ENCODE measurements at regions not wholly inside any gene's neighbourhood (a gene's known extent, or its start where the extent isn't known, plus 50 kb on each side); places are given as distances from the start of the nearest gene placed in this dataset.

- Mint-ChIP-seq H3K27me3 (ENCODE audit: unreplicated experiment) (peaks cover 2% of the 10 kb centered on the region), H3K9me3 (ENCODE audit: unreplicated experiment) (no peaks in the 10 kb centered on the region), H3K4me3 (ENCODE audit: unreplicated experiment) (no peak overlapping the region), H3K27ac (ENCODE audit: unreplicated experiment) (no peak overlapping the region), H3K4me1 (ENCODE audit: unreplicated experiment) (no peaks in the 10 kb centered on the region), H3K36me3 (ENCODE audit: low read depth, unreplicated experiment) (no peaks in the 10 kb centered on the region)
- no peak for DNase-seq (ENCODE audit: low spot score)
- TF ChIP-seq, protein P1, sequence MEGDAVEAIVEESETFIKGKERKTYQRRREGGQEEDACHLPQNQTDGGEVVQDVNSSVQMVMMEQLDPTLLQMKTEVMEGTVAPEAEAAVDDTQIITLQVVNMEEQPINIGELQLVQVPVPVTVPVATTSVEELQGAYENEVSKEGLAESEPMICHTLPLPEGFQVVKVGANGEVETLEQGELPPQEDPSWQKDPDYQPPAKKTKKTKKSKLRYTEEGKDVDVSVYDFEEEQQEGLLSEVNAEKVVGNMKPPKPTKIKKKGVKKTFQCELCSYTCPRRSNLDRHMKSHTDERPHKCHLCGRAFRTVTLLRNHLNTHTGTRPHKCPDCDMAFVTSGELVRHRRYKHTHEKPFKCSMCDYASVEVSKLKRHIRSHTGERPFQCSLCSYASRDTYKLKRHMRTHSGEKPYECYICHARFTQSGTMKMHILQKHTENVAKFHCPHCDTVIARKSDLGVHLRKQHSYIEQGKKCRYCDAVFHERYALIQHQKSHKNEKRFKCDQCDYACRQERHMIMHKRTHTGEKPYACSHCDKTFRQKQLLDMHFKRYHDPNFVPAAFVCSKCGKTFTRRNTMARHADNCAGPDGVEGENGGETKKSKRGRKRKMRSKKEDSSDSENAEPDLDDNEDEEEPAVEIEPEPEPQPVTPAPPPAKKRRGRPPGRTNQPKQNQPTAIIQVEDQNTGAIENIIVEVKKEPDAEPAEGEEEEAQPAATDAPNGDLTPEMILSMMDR (IDR thresholded peaks at IDR 0.05; ENCODE audit: unreplicated experiment), result no peak
Observed at GRCh38 chrX:145694048-145694447, 123.6 kb upstream of the SLITRK2 start.

GRCh38 chrX:145715641-145716138 lies 101.9 kb upstream of the SLITRK2 start:
- Mint-ChIP-seq H3K9me3 (ENCODE audit: unreplicated experiment) (no peaks in the 10 kb centered on the region), H3K27ac (ENCODE audit: unreplicated experiment) (no peak overlapping the region), H3K36me3 (ENCODE audit: low read depth, unreplicated experiment) (no peaks in the 10 kb centered on the region), H3K4me3 (ENCODE audit: unreplicated experiment) (no peak overlapping the region), H3K27me3 (ENCODE audit: unreplicated experiment) (no peaks in the 10 kb centered on the region), H3K4me1 (ENCODE audit: unreplicated experiment) (no peaks in the 10 kb centered on the region)
- TF ChIP-seq, protein P1 (IDR thresholded peaks at IDR 0.05; ENCODE audit: unreplicated experiment), result no peak
- no peak for DNase-seq (ENCODE audit: low spot score)

GRCh38 chrX:145716226-145716625 lies 101.4 kb upstream of the SLITRK2 start:
- Mint-ChIP-seq H3K4me3 (ENCODE audit: unreplicated experiment) (no peak overlapping the region), H3K9me3 (ENCODE audit: unreplicated experiment) (no peaks in the 10 kb centered on the region), H3K4me1 (ENCODE audit: unreplicated experiment) (no peaks in the 10 kb centered on the region), H3K27ac (ENCODE audit: unreplicated experiment) (no peak overlapping the region), H3K36me3 (ENCODE audit: low read depth, unreplicated experiment) (no peaks in the 10 kb centered on the region), H3K27me3 (ENCODE audit: unreplicated experiment) (no peaks in the 10 kb centered on the region)
- TF ChIP-seq, protein P1 (IDR thresholded peaks at IDR 0.05; ENCODE audit: unreplicated experiment), result no peak
- no peak for DNase-seq (ENCODE audit: low spot score)

DNA sequence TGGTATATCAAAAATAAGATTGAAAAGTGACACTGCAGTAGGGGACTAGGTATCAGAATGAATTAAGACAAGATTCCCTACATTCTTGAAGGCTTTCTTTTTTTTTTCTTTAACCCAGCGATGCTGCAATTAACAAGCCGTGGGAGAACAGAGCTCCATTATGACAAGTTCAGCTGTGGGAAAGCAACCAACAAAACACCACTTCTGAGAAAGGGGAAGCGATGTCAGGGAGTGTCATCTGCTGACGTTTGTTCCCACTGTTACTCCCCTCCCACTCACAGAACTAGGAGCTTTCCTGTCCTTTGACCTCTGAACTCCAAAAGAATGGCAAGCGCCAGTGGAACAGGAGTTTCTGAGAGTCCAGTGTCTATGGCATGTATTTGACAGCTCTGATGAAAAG lies 90.2 kb upstream of the SLITRK2 start:
- H3K27me3 Mint-ChIP-seq (ENCODE audit: unreplicated experiment), result peaks cover 1% of the 10 kb centered on the region

GRCh38 chrX:145729635-145730034 lies 88.0 kb upstream of the SLITRK2 start:
- DNase-seq (ENCODE audit: low spot score), result no peak
- TF ChIP-seq, protein P1 (IDR thresholded peaks at IDR 0.05; ENCODE audit: unreplicated experiment), result no peak
- no peaks in the 10 kb centered on the region for H3K36me3 Mint-ChIP-seq (ENCODE audit: low read depth, unreplicated experiment)
- H3K9me3 Mint-ChIP-seq (ENCODE audit: unreplicated experiment), result no peaks in the 10 kb centered on the region
- no peak overlapping the region for H3K27ac Mint-ChIP-seq (ENCODE audit: unreplicated experiment)
- no peak overlapping the region for H3K4me3 Mint-ChIP-seq (ENCODE audit: unreplicated experiment)
- H3K4me1 Mint-ChIP-seq (ENCODE audit: unreplicated experiment), result no peaks in the 10 kb centered on the region
- H3K27me3 Mint-ChIP-seq (ENCODE audit: unreplicated experiment), result peaks cover 1% of the 10 kb centered on the region

More for the DNA sequence above, 90.2 kb upstream of the SLITRK2 start:
- TF ChIP-seq, protein P1 (IDR thresholded peaks at IDR 0.05; ENCODE audit: unreplicated experiment), result no peak
- Mint-ChIP-seq H3K27ac (ENCODE audit: unreplicated experiment) (no peak overlapping the region), H3K4me3 (ENCODE audit: unreplicated experiment) (no peak overlapping the region), H3K36me3 (ENCODE audit: low read depth, unreplicated experiment) (no peaks in the 10 kb centered on the region), H3K4me1 (ENCODE audit: unreplicated experiment) (no peaks in the 10 kb centered on the region), H3K9me3 (ENCODE audit: unreplicated experiment) (no peaks in the 10 kb centered on the region)
- DNase-seq (ENCODE audit: low spot score), result no peak

Data from endothelial cell (in vitro differentiated cells).